GM12874 (cell line): ENCODE measurements at regions not wholly inside any gene's neighbourhood (a gene's known extent, or its start where the extent isn't known, plus 50 kb on each side); places are given as distances from the start of the nearest gene placed in this dataset.

ENCODE experiments used
- CTCF ChIP-seq: IDR thresholded peaks from 2 replicates; pipeline ENCODE4 v1.5.1; 2011; ENCODE audit warnings: low read depth, mild to moderate bottlenecking, control low read depth, low read length, moderate library complexity; ENCODE audit not compliant: insufficient read depth

- TF ChIP-seq CTCF = no peak
Observed at GRCh38 chr1:2933431-2934155, 87.7 kb upstream of the ACTRT2 start.

- TF ChIP-seq CTCF = no peak
Observed at GRCh38 chr1:2934156-2934540, 87.1 kb upstream of the ACTRT2 start.

GRCh38 chr1:2934642-2935081, 86.6 kb upstream of the ACTRT2 start:
- no peak for TF ChIP-seq CTCF

- TF ChIP-seq CTCF = no peak
Observed at GRCh38 chr1:2935184-2935583, 86.1 kb upstream of the ACTRT2 start.

- no peak for TF ChIP-seq CTCF
Observed at GRCh38 chr1:2935751-2936390, 85.4 kb upstream of the ACTRT2 start.

- no peak for TF ChIP-seq CTCF
Observed at GRCh38 chr1:2936559-2937515, 84.4 kb upstream of the ACTRT2 start.

GRCh38 chr1:2937805-2938204, 83.5 kb upstream of the ACTRT2 start:
- no peak for TF ChIP-seq CTCF
